ENCODE measurements at regions not wholly inside any gene's neighbourhood (a gene's known extent, or its start where the extent isn't known, plus 50 kb on each side); places are given as distances from the start of the nearest gene placed in this dataset.
A peak's percentile ranks its signal among the peaks of the same experiment; 100 is the strongest.

DNA sequence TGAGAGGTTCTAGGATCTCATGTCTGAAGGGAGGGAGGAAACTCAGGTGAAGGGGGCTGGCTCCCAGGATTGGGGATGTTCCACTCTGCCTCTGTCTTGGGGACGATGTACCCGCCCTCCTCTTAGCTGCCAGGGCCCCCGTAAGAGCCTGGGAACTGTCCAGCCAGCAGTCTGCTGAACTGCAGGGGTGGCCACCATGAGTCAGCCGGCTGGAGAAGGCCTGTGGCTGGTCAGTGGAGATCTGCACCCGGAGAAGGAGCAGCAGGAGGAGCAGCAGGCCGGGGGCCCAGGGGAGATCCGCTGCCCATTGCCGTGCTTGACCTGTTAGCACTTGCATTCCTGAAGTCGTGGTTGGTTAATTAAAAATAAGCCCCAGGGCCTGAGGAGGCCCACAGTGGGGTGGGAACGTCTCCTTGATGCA, 180.3 kb downstream of the TFCP2L1 start:
- peak; percentile 82 for DNase-seq (ENCODE audit: low spot score)
- Mint-ChIP-seq H3K4me3 (ENCODE audit: unreplicated experiment) (no peak overlapping the region), H3K9me3 (ENCODE audit: low read depth) (no peaks in the 10 kb centered on the region), H3K27me3 (ENCODE audit: low read depth) (peaks cover 51% of the 10 kb centered on the region), H3K4me1 (ENCODE audit: low read depth) (no peaks in the 10 kb centered on the region), H3K27ac (ENCODE audit: unreplicated experiment) (no peak overlapping the region), H3K36me3 (ENCODE audit: low read depth) (no peaks in the 10 kb centered on the region)
- TF ChIP-seq, protein P1, sequence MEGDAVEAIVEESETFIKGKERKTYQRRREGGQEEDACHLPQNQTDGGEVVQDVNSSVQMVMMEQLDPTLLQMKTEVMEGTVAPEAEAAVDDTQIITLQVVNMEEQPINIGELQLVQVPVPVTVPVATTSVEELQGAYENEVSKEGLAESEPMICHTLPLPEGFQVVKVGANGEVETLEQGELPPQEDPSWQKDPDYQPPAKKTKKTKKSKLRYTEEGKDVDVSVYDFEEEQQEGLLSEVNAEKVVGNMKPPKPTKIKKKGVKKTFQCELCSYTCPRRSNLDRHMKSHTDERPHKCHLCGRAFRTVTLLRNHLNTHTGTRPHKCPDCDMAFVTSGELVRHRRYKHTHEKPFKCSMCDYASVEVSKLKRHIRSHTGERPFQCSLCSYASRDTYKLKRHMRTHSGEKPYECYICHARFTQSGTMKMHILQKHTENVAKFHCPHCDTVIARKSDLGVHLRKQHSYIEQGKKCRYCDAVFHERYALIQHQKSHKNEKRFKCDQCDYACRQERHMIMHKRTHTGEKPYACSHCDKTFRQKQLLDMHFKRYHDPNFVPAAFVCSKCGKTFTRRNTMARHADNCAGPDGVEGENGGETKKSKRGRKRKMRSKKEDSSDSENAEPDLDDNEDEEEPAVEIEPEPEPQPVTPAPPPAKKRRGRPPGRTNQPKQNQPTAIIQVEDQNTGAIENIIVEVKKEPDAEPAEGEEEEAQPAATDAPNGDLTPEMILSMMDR (IDR thresholded peaks at IDR 0.05), result no peak

DNA sequence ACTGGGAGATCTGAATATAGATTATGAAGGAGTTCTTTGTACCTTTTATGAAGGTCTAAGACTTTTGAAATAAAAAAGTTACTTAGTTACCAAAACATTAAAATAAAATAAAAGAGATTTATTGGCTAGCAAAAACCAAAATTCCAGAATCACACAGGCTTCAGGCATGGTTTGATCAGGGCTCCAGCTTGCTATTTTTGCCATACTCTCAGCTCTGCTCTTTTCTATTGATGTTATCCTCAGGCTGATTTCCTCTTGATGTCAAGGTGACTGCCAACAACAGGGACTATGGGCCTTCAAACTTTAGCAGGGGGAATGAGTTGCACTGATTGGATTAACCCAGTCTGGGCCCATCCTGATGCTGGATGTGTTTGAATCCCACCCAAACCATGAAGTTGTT, 174.1 kb downstream of the TFCP2L1 start:
- Mint-ChIP-seq H3K9me3 (ENCODE audit: low read depth) (peaks cover 6% of the 10 kb centered on the region), H3K4me1 (ENCODE audit: low read depth) (no peaks in the 10 kb centered on the region), H3K27me3 (ENCODE audit: low read depth) (peaks cover 25% of the 10 kb centered on the region), H3K27ac (ENCODE audit: unreplicated experiment) (no peak overlapping the region), H3K4me3 (ENCODE audit: unreplicated experiment) (no peak overlapping the region), H3K36me3 (ENCODE audit: low read depth) (no peaks in the 10 kb centered on the region)
- DNase-seq (ENCODE audit: low spot score), result no peak
- TF ChIP-seq, protein P1 (IDR thresholded peaks at IDR 0.05), result no peak

DNA sequence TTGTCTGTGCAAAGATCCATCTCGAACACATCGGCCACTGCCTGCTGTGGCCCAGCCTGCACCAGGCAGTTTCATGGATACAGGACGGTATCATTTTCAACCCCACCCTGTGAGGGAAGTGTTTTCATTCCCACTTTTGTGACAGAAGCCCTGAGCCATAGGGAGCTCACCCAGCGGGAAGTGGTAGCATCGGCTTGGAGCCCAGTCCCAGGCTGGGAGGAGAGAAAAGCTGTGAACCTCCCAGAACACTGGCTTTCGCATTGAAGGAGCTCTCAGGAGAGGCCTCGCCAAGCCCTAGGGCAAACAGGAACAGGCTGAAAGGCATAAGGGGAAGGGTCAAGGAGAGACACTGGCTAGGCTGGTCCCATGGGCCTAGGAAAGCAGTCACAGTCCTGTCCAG, 166.1 kb downstream of the TFCP2L1 start:
- Mint-ChIP-seq H3K9me3 (ENCODE audit: low read depth) (no peaks in the 10 kb centered on the region), H3K36me3 (ENCODE audit: low read depth) (peaks cover 1% of the 10 kb centered on the region), H3K4me1 (ENCODE audit: low read depth) (no peaks in the 10 kb centered on the region), H3K27me3 (ENCODE audit: low read depth) (peaks cover 34% of the 10 kb centered on the region), H3K27ac (ENCODE audit: unreplicated experiment) (no peak overlapping the region), H3K4me3 (ENCODE audit: unreplicated experiment) (no peak overlapping the region)
- TF ChIP-seq, protein P1 (IDR thresholded peaks at IDR 0.05), result no peak
- DNase-seq (ENCODE audit: low spot score), result no peak

DNA sequence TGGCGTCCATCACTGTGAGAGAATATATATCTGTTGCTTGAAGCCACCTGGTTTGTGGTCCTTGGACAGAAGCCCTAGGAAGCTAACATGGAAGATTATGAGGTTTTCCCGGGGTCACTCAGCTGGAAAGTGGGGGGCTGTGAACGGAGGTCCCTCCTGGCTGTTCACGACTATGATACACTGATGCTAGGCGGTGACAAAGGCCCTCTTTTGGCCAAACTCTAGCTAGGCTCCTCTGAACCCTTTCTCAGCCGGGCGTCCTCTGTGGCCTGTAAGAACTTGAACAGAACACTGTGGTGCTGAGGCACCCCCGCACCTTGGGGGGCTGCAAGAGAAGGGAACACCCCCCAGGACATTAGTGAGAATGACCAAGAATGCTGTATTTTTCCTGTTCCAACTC, 164.6 kb downstream of the TFCP2L1 start:
- H3K4me3 Mint-ChIP-seq (ENCODE audit: unreplicated experiment), result no peak overlapping the region
- no peak for DNase-seq (ENCODE audit: low spot score)
- H3K4me1 Mint-ChIP-seq (ENCODE audit: low read depth), result no peaks in the 10 kb centered on the region
- H3K27me3 Mint-ChIP-seq (ENCODE audit: low read depth), result peaks cover 42% of the 10 kb centered on the region
- no peaks in the 10 kb centered on the region for H3K9me3 Mint-ChIP-seq (ENCODE audit: low read depth)
- TF ChIP-seq, protein P1 (IDR thresholded peaks at IDR 0.05), result no peak
- H3K36me3 Mint-ChIP-seq (ENCODE audit: low read depth), result peaks cover 1% of the 10 kb centered on the region
- no peak overlapping the region for H3K27ac Mint-ChIP-seq (ENCODE audit: unreplicated experiment)

DNA sequence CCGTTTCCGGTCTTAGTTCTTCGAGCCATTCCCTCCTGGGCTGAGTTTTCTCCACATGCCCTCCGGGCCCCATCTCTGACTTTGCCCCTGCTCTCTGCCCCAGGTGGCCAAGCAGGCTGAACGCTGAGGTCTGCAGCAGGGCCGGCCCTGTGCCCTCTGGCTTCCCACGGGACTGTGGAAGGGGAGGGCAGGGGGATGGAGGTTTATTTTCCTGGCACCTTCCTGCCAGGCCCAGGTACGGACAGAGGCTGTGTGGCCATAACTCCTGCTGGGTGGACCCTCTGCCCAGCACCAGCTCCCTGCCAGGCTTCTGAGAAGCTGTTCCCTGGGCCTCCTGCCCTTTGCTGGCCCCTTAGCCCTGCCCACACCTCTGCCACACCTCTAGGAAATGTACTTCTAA, 164.0 kb downstream of the TFCP2L1 start:
- Mint-ChIP-seq H3K27ac (ENCODE audit: unreplicated experiment) (no peak overlapping the region), H3K4me1 (ENCODE audit: low read depth) (no peaks in the 10 kb centered on the region), H3K4me3 (ENCODE audit: unreplicated experiment) (no peak overlapping the region), H3K27me3 (ENCODE audit: low read depth) (peaks cover 43% of the 10 kb centered on the region), H3K36me3 (ENCODE audit: low read depth) (peaks cover 1% of the 10 kb centered on the region), H3K9me3 (ENCODE audit: low read depth) (no peaks in the 10 kb centered on the region)
- TF ChIP-seq, protein P1 (IDR thresholded peaks at IDR 0.05), result no peak
- DNase-seq (ENCODE audit: low spot score), result no peak
